HCT116 (cell line): ENCODE measurements at regions not wholly inside any gene's neighbourhood (a gene's known extent, or its start where the extent isn't known, plus 50 kb on each side); places are given as distances from the start of the nearest gene placed in this dataset.

Experiments
- ATAC-seq: fragments of 200-7000 bp; cut with Tn5 transposase; 2 replicates; pipeline ENCODE4 v1.9.1; 2020; ENCODE audit warnings: mild to moderate bottlenecking, moderate library complexity
- BruUV-seq: library from RNA; stranded (reverse); fragments of 400-500 nt; replicated peaks from 2 replicates; lab custom pipeline; 2021; lab: Mats Ljungman, UMichigan
- CTCF ChIA-PET: fragments of 300-600 bp; sonication (Branson Sonifier 250); formaldehyde crosslinking; loops from one replicate; lab custom pipeline; 2021; ENCODE audit warnings: antibody characterized with exemption; lab: Charles Lee
- POLR2A ChIA-PET: fragments of 300-600, 350-600 bp; sonication (Branson Sonifier 250); formaldehyde crosslinking; loops from one replicate; lab custom pipeline; 2021; ENCODE audit warnings: antibody characterized with exemption; lab: Charles Lee
- RAD21 ChIA-PET, 2 experiments: fragments of 300-600 bp; sonication (Branson Sonifier 250); formaldehyde crosslinking; loops; one replicate each; lab custom pipeline; 2023; ENCODE audit warnings: low total read pairs in 2 of 2; ENCODE audit not compliant: uncharacterized antibody in 2 of 2, unreplicated experiment in 2 of 2, low non-redundant PET in 1 of 2; lab: Charles Lee
- DNase-seq: peaks from one replicate; pipeline ENCODE4 v3.0.0-alpha.2; 2010; ENCODE audit warnings: low read depth, low spot score
- H2AFZ ChIP-seq: fragments of 200-600 bp; shearing (Covaris generic), sonication (generic); 2 replicates; pipeline ENCODE4 v1.6.1; 2017; ENCODE audit warnings: low read depth, mixed run types, mixed read lengths, antibody characterized with exemption, low read length; ENCODE audit not compliant: poor library complexity, severe bottlenecking
- H3K27ac ChIP-seq: 2 replicates; pipeline ENCODE4 v1.5.1; 2012; ENCODE audit warnings: low read depth, low read length
- H3K27me3 ChIP-seq: fragments of 200-600 bp; sonication (generic); 2 replicates; pipeline ENCODE4 v1.6.1; 2016; ENCODE audit warnings: mixed run types, low read length, mixed read lengths; ENCODE audit not compliant: insufficient read depth
- H3K36me3 ChIP-seq, 2 experiments: fragments of 200-500 bp in 1 of 2; fragments of 200-600 bp in 1 of 2; sonication (Bioruptor generic) in 1 of 2; sonication (generic) in 1 of 2; 2 replicates each; pipeline versions ENCODE4 v1.5.1 to v1.6.1; 2014 to 2016; ENCODE audit warnings: low read length in 2 of 2, inconsistent platforms in 1 of 2, mixed read lengths in 1 of 2, mixed run types in 1 of 2; ENCODE audit not compliant: insufficient read depth in 2 of 2, control insufficient read depth in 1 of 2
- H3K4me1 ChIP-seq, 2 experiments: fragments of 200-600 bp in 1 of 2; sonication (generic) in 1 of 2; 2 replicates each; pipeline versions ENCODE4 v1.5.1 to v1.6.1; 2012 to 2017; ENCODE audit warnings: low read length in 2 of 2, inconsistent platforms in 1 of 2, mild to moderate bottlenecking in 1 of 2, mixed read lengths in 1 of 2, mixed run types in 1 of 2, moderate library complexity in 1 of 2; ENCODE audit not compliant: insufficient read depth in 2 of 2, control insufficient read depth in 1 of 2
- H3K4me2 ChIP-seq: fragments of 200-600 bp; sonication (generic); 2 replicates; pipeline ENCODE4 v1.6.1; 2017; ENCODE audit warnings: mixed run types, low read length, mixed read lengths
- H3K4me3 ChIP-seq, 2 experiments: fragments of 200-600 bp in 1 of 2; sonication (generic) in 1 of 2; replicated peaks in 1 of 2; 2 replicates each; pipeline ENCODE4 v1.5.1; 2011 to 2016; ENCODE audit warnings: low read length in 2 of 2, control low read depth in 1 of 2, low read depth in 1 of 2, mild to moderate bottlenecking in 1 of 2, mixed read lengths in 1 of 2, mixed run types in 1 of 2
- H3K79me2 ChIP-seq: fragments of 200-600 bp; sonication (generic); 2 replicates; pipeline ENCODE4 v1.6.1; 2017; ENCODE audit warnings: mild to moderate bottlenecking, mixed run types, low read length, moderate library complexity, mixed read lengths; ENCODE audit not compliant: insufficient read depth
- H3K9ac ChIP-seq: fragments of 200-600 bp; sonication (generic); 2 replicates; pipeline ENCODE4 v1.6.1; 2016; ENCODE audit warnings: low read length, mixed read lengths
- H3K9me2 ChIP-seq: fragments of 200-600 bp; sonication (generic), shearing (Covaris generic); 2 replicates; pipeline ENCODE4 v1.6.1; 2017; ENCODE audit warnings: mixed run types, mild to moderate bottlenecking, moderate library complexity; ENCODE audit not compliant: insufficient read depth
- H3K9me3 ChIP-seq, 2 experiments: fragments of 200-500 bp in 1 of 2; fragments of 200-600 bp in 1 of 2; sonication (Bioruptor generic) in 1 of 2; sonication (generic) in 1 of 2; 2 replicates each; pipeline ENCODE4 v1.6.1; 2014 to 2017; ENCODE audit warnings: low read length in 2 of 2, mixed read lengths in 2 of 2, inconsistent platforms in 1 of 2, low read depth in 1 of 2, mild to moderate bottlenecking in 1 of 2, mixed run types in 1 of 2, moderate library complexity in 1 of 2; ENCODE audit not compliant: control insufficient read depth in 1 of 2, insufficient read depth in 1 of 2
- H4K20me1 ChIP-seq: fragments of 200-600 bp; sonication (generic), shearing (Covaris generic); 2 replicates; pipeline ENCODE4 v1.6.1; 2017; ENCODE audit warnings: mixed run types, mild to moderate bottlenecking, moderate library complexity; ENCODE audit not compliant: insufficient read depth
- CBX3 ChIP-seq: IDR thresholded peaks from 2 replicates; pipeline ENCODE4 v1.6.1; 2012; ENCODE audit warnings: low read depth
- CTCF ChIP-seq, 3 experiments: fragments of 200-600 bp in 1 of 3; sonication (generic) in 1 of 3; IDR thresholded peaks in 2 of 3; conservative IDR thresholded peaks in 1 of 3; 2 replicates each; pipeline ENCODE4 v1.5.1; 2012 to 2017; ENCODE audit warnings: low read depth in 2 of 3, low read length in 2 of 3, antibody characterized with exemption in 1 of 3, borderline replicate concordance in 1 of 3, control low read depth in 1 of 3, mild to moderate bottlenecking in 1 of 3, mixed read lengths in 1 of 3, mixed run types in 1 of 3, moderate library complexity in 1 of 3; ENCODE audit not compliant: insufficient read depth in 1 of 3
- EGR1 ChIP-seq: IDR thresholded peaks from 2 replicates; pipeline ENCODE4 v1.6.1; 2012; ENCODE audit warnings: low read depth
- ELF1 ChIP-seq: IDR thresholded peaks from 2 replicates; pipeline ENCODE4 v1.6.1; 2012; ENCODE audit warnings: low read depth, borderline replicate concordance
- EZH2 ChIP-seq: fragments of 200-600 bp; sonication (generic); IDR thresholded peaks from 2 replicates; pipeline ENCODE4 v1.6.1; 2017; ENCODE audit warnings: antibody characterized with exemption, mixed run types
- EZH2phosphoT487 ChIP-seq: fragments of 200-600 bp; IDR thresholded peaks from 2 replicates; pipeline ENCODE4 v1.6.1; 2018; ENCODE audit warnings: antibody characterized with exemption, borderline replicate concordance
- JUND ChIP-seq: IDR thresholded peaks from 2 replicates; pipeline ENCODE4 v1.6.1; 2012
- MAX ChIP-seq: IDR thresholded peaks from 2 replicates; pipeline ENCODE4 v1.6.1; 2012
- POLR2A ChIP-seq: IDR thresholded peaks from 2 replicates; pipeline ENCODE4 v1.7.0; 2011; ENCODE audit warnings: borderline replicate concordance; ENCODE audit not compliant: insufficient read depth, insufficient read length; ENCODE audit errors: extremely low read depth
- POLR2AphosphoS5 ChIP-seq: IDR thresholded peaks from 2 replicates; pipeline ENCODE4 v1.6.1; 2011; ENCODE audit warnings: mild to moderate bottlenecking, low read depth, low read length, moderate library complexity
- RAD21 ChIP-seq: IDR thresholded peaks from 2 replicates; pipeline ENCODE4 v1.6.1; 2012; ENCODE audit warnings: low read depth, mild to moderate bottlenecking
- SIN3A ChIP-seq: IDR thresholded peaks from 2 replicates; pipeline ENCODE4 v1.6.1; 2012; ENCODE audit warnings: low read depth
- SP1 ChIP-seq: IDR thresholded peaks from 2 replicates; pipeline ENCODE4 v1.6.1; 2012; ENCODE audit warnings: low read depth
- ZBTB33 ChIP-seq: IDR thresholded peaks from 2 replicates; pipeline ENCODE4 v1.6.1; 2011; ENCODE audit warnings: mild to moderate bottlenecking, low read length, moderate library complexity; ENCODE audit not compliant: insufficient replicate concordance; ENCODE audit errors: extremely low read depth
- ZFX ChIP-seq: fragments of 450-650 bp; IDR thresholded peaks from 2 replicates; pipeline ENCODE4 v1.6.1; 2017
- intact Hi-C: fragments of 100-400 bp; cut with micrococcal nuclease; formaldehyde crosslinking; loops from 2 replicates; pipeline ENCODE4 v1.10.0; 2022

- Histone ChIP-seq H3K4me1 (no peaks in the 10 kb centered on the region), H3K9me2 (no peaks in the 10 kb centered on the region), H3K36me3 (no peaks in the 10 kb centered on the region), H3K4me3 (no peak overlapping the region), H4K20me1 (no peaks in the 10 kb centered on the region), H3K27me3 (no peaks in the 10 kb centered on the region), H3K9me3 (no peaks in the 10 kb centered on the region), H3K9ac (no peak overlapping the region), H3K4me2 (no peak overlapping the region), H2AFZ (no peak overlapping the region), H3K79me2 (no peaks in the 10 kb centered on the region), H3K27ac (no peak overlapping the region)
- ChIA-PET CTCF (no interaction called here), RAD21 (no interaction called here), POLR2A (no interaction called here)
- ATAC-seq = no peak
- TF ChIP-seq SP1 (no peak), SIN3A (no peak)
- no TSS peak for BruUV-seq
- no peak for DNase-seq
- intact Hi-C loops = no loop called here
Measured at GRCh38 chr3:106176734-106177133, 307.9 kb upstream of the CBLB start.

- BruUV-seq = no TSS peak
- ChIA-PET CTCF (no interaction called here), POLR2A (no interaction called here)
- TF ChIP-seq EGR1 (no peak), JUND (no peak), EZH2 (no peak), SP1 (no peak), RAD21 (no peak), POLR2AphosphoS5 (no peak), CBX3 (no peak), MAX (no peak), ZFX (no peak), CTCF (IDR thresholded peaks at IDR 0.05 in 2 of 3, conservative IDR thresholded peaks at IDR 0.05 in 1 of 3; ENCODE audit: borderline replicate concordance in 1 of 3, insufficient read depth in 1 of 3, low read depth in 2 of 3, low read length in 2 of 3) (no peak), POLR2A (no peak), SIN3A (no peak), ZBTB33 (no peak), EZH2phosphoT487 (no peak), ELF1 (no peak)
Measured at GRCh38 chr3:106182950-106183511, 314.2 kb upstream of the CBLB start.

More at GRCh38 chr3:106182950-106183511, 314.2 kb upstream of the CBLB start:
- Histone ChIP-seq H2AFZ (no peak overlapping the region), H3K9me2 (no peaks in the 10 kb centered on the region), H3K36me3 (no peaks in the 10 kb centered on the region), H3K9ac (no peak overlapping the region), H3K4me3 (no peak overlapping the region), H3K4me1 (no peaks in the 10 kb centered on the region), H3K27ac (no peak overlapping the region), H3K79me2 (no peaks in the 10 kb centered on the region), H4K20me1 (no peaks in the 10 kb centered on the region), H3K4me2 (no peak overlapping the region), H3K9me3 (no peaks in the 10 kb centered on the region), H3K27me3 (no peaks in the 10 kb centered on the region)
- intact Hi-C loops = no loop called here
- DNase-seq (no peak), ATAC-seq (no peak)
- RAD21 ChIA-PET = no interaction called here
